H9 (cell line): ENCODE measurements at regions not wholly inside any gene's neighbourhood (a gene's known extent, or its start where the extent isn't known, plus 50 kb on each side); places are given as distances from the start of the nearest gene placed in this dataset.

Experiments
- DNase-seq: peaks from one replicate; pipeline ENCODE4 v3.0.0-alpha.2; 2017
- H2AFZ ChIP-seq: one replicate; pipeline ENCODE4 v1.6.1; 2013; ENCODE audit warnings: mild to moderate bottlenecking, low read length, control low read depth, moderate library complexity
- H2AK5ac ChIP-seq: 2 replicates; pipeline ENCODE4 v1.6.1; 2013; ENCODE audit warnings: low read length, control low read depth, mixed read lengths; ENCODE audit not compliant: insufficient read length
- H2BK120ac ChIP-seq: one replicate; pipeline ENCODE4 v1.6.1; 2013; ENCODE audit warnings: low read depth, mild to moderate bottlenecking, low read length, control low read depth, inconsistent platforms; ENCODE audit not compliant: poor library complexity, severe bottlenecking
- H2BK12ac ChIP-seq: 2 replicates; pipeline ENCODE4 v1.6.1; 2013; ENCODE audit warnings: low read length, control low read depth, mixed read lengths, low read depth; ENCODE audit not compliant: insufficient read length
- H2BK15ac ChIP-seq: 2 replicates; pipeline ENCODE4 v1.6.1; 2013; ENCODE audit warnings: low read depth, low read length, control low read depth
- H2BK20ac ChIP-seq: one replicate; pipeline ENCODE4 v1.6.1; 2013; ENCODE audit warnings: low read depth, mild to moderate bottlenecking, low read length, control low read depth, inconsistent platforms; ENCODE audit not compliant: poor library complexity, severe bottlenecking
- H2BK5ac ChIP-seq: 2 replicates; pipeline ENCODE4 v1.6.1; 2013; ENCODE audit warnings: low read length, control low read depth, mixed read lengths; ENCODE audit not compliant: insufficient read length
- H3K14ac ChIP-seq: 2 replicates; pipeline ENCODE4 v1.6.1; 2013; ENCODE audit warnings: low read length, control low read depth; ENCODE audit not compliant: insufficient read depth
- H3K18ac ChIP-seq: 2 replicates; pipeline ENCODE4 v1.6.1; 2013; ENCODE audit warnings: low read depth, mild to moderate bottlenecking, mixed read lengths, low read length, control low read depth; ENCODE audit not compliant: insufficient read length
- H3K23ac ChIP-seq: 2 replicates; pipeline ENCODE4 v1.6.1; 2013; ENCODE audit warnings: low read length, control low read depth, mixed read lengths, low read depth; ENCODE audit not compliant: insufficient read length
- H3K23me2 ChIP-seq: 2 replicates; pipeline ENCODE4 v1.6.1; 2013; ENCODE audit warnings: low read depth, mild to moderate bottlenecking, mixed read lengths, low read length, control low read depth; ENCODE audit not compliant: insufficient read length, poor library complexity, severe bottlenecking
- H3K27ac ChIP-seq: 2 replicates; pipeline ENCODE4 v1.5.1; 2013; ENCODE audit warnings: low read length, control low read depth, mixed read lengths, low read depth; ENCODE audit not compliant: insufficient read length
- H3K27me3 ChIP-seq: 2 replicates; pipeline ENCODE4 v1.6.1; 2013; ENCODE audit warnings: low read length, control low read depth, inconsistent platforms; ENCODE audit not compliant: insufficient read depth
- H3K4ac ChIP-seq: 2 replicates; pipeline ENCODE4 v1.6.1; 2013; ENCODE audit warnings: low read depth, mild to moderate bottlenecking, control low read depth, inconsistent platforms, low read length, moderate library complexity
- H3K4me1 ChIP-seq: 2 replicates; pipeline ENCODE4 v1.6.1; 2013; ENCODE audit warnings: low read length, control low read depth, inconsistent platforms; ENCODE audit not compliant: insufficient read depth
- H3K4me2 ChIP-seq: 2 replicates; pipeline ENCODE4 v1.6.1; 2013; ENCODE audit warnings: low read length, control low read depth, mixed read lengths; ENCODE audit not compliant: insufficient read length, insufficient read depth
- H3K56ac ChIP-seq: 2 replicates; pipeline ENCODE4 v1.6.1; 2013; ENCODE audit warnings: low read depth, mild to moderate bottlenecking, mixed read lengths, low read length, control low read depth; ENCODE audit not compliant: insufficient read length
- H3K79me1 ChIP-seq: 2 replicates; pipeline ENCODE4 v1.6.1; 2013; ENCODE audit warnings: low read depth, mild to moderate bottlenecking, moderate library complexity, low read length, control low read depth, inconsistent platforms; ENCODE audit not compliant: insufficient read depth, poor library complexity, severe bottlenecking
- H3K79me2 ChIP-seq: 2 replicates; pipeline ENCODE4 v1.6.1; 2013; ENCODE audit warnings: low read length, control low read depth, inconsistent platforms; ENCODE audit not compliant: insufficient read depth
- H3K9ac ChIP-seq: 2 replicates; pipeline ENCODE4 v1.6.1; 2013; ENCODE audit warnings: low read length, control low read depth, mixed read lengths; ENCODE audit not compliant: insufficient read length; ENCODE audit errors: extremely low read depth
- H3K9me3 ChIP-seq: one replicate; pipeline ENCODE4 v1.6.1; 2013; ENCODE audit warnings: low read depth, low read length, inconsistent platforms; ENCODE audit not compliant: control insufficient read depth
- H3T11ph ChIP-seq: one replicate; pipeline ENCODE4 v1.6.1; 2013; ENCODE audit warnings: mild to moderate bottlenecking, low read length, control low read depth, inconsistent platforms
- H4K20me1 ChIP-seq: one replicate; pipeline ENCODE4 v1.6.1; 2013; ENCODE audit not compliant: control insufficient read depth, insufficient read length, insufficient read depth
- H4K5ac ChIP-seq: 2 replicates; pipeline ENCODE4 v1.6.1; 2013; ENCODE audit warnings: low read depth, mild to moderate bottlenecking, mixed read lengths, low read length, control low read depth; ENCODE audit not compliant: insufficient read length
- H4K8ac ChIP-seq: replicated peaks from 2 replicates; pipeline ENCODE4 v1.6.1; 2013; ENCODE audit warnings: low read length, control low read depth, mixed read lengths, low read depth; ENCODE audit not compliant: insufficient read length
- H4K91ac ChIP-seq: 2 replicates; pipeline ENCODE4 v1.6.1; 2013; ENCODE audit warnings: low read depth, mild to moderate bottlenecking, moderate library complexity, mixed read lengths, low read length, control low read depth; ENCODE audit not compliant: insufficient read length
- H3K27ac Mint-ChIP-seq, 3 experiments: 2 replicates in 2 of 3; 3 replicates in 1 of 3; pipeline ENCODE4 v1.8.0; 2020 to 2021; ENCODE audit warnings: mixed read lengths in 3 of 3, mild to moderate bottlenecking in 1 of 3, moderate library complexity in 1 of 3
- H3K27me3 Mint-ChIP-seq: 2 replicates; pipeline ENCODE4 v1.8.0; 2021; ENCODE audit warnings: low read depth, mild to moderate bottlenecking, moderate library complexity, mixed read lengths
- H3K36me3 Mint-ChIP-seq, 3 experiments: 2 replicates in 2 of 3; 3 replicates in 1 of 3; pipeline ENCODE4 v1.8.0; 2020 to 2021; ENCODE audit warnings: low read depth in 3 of 3, mixed read lengths in 3 of 3; ENCODE audit not compliant: insufficient read depth in 1 of 3
- H3K4me1 Mint-ChIP-seq, 2 experiments: 2 replicates each; pipeline ENCODE4 v1.8.0; 2020; ENCODE audit warnings: mixed read lengths in 2 of 2
- H3K4me3 Mint-ChIP-seq, 2 experiments: 2 replicates in 1 of 2; 3 replicates in 1 of 2; pipeline ENCODE4 v1.8.0; 2020 to 2021; ENCODE audit warnings: mild to moderate bottlenecking in 2 of 2, mixed read lengths in 2 of 2, moderate library complexity in 1 of 2
- H3K9me3 Mint-ChIP-seq, 2 experiments: 2 replicates in 1 of 2; 3 replicates in 1 of 2; pipeline ENCODE4 v1.8.0; 2020; ENCODE audit warnings: mild to moderate bottlenecking in 2 of 2, mixed read lengths in 2 of 2, moderate library complexity in 1 of 2
- CTCF ChIP-seq: fragments of 200-600 bp; sonication (generic); conservative IDR thresholded peaks from 3 replicates; pipeline ENCODE4 v1.8.0; 2021; ENCODE audit warnings: antibody characterized with exemption, mild to moderate bottlenecking
- WGBS: extraction: QIAGEN DNeasy Blood & Tissue Kit; methylation state at CpG from one replicate; pipeline ENCODE4 v1.1.7; 2013; ENCODE audit warnings: missing lambda C conversion rate, low lambda C conversion rate, mixed read lengths; ENCODE audit not compliant: insufficient read length; ENCODE audit errors: extremely low coverage; 5-methylcytosine and 5-hydroxymethylcytosine counted together

- H3K4me3 Mint-ChIP-seq, result no peak overlapping the region
- TF ChIP-seq CTCF, result no peak
- Histone ChIP-seq H3K27me3 (no peaks in the 10 kb centered on the region), H2BK120ac (no peak overlapping the region), H3K27ac (no peak overlapping the region), H3K79me2 (no peaks in the 10 kb centered on the region), H3K23me2 (no peaks in the 10 kb centered on the region), H3K9ac (no peak overlapping the region), H2BK5ac (no peak overlapping the region), H3K18ac (no peak overlapping the region), H2AK5ac (no peak overlapping the region), H3K23ac (no peak overlapping the region), H3K4me1 (0 out of 2 replicates have a peak, but pooled peaks cover 5% of the 10 kb centered on the region), H4K8ac (no peak overlapping the region), H3K4ac (no peak overlapping the region), H2BK20ac (no peak overlapping the region), H3K56ac (no peak overlapping the region), H3K4me2 (no peak overlapping the region), H3K9me3 (no peaks in the 10 kb centered on the region), H2BK12ac (no peak overlapping the region), H4K91ac (no peak overlapping the region), H2BK15ac (no peak overlapping the region), H2AFZ (no peak overlapping the region), H3T11ph (no peak overlapping the region), H3K79me1 (no peaks in the 10 kb centered on the region), H4K20me1 (no peaks in the 10 kb centered on the region), H4K5ac (no peak overlapping the region), H3K14ac (no peak overlapping the region)
- no peaks in the 10 kb centered on the region for H3K27me3 Mint-ChIP-seq
- no peak for DNase-seq
- H3K4me1 Mint-ChIP-seq, result peaks cover 10 to 11% of the 10 kb centered on the region in 2 experiments
- no peak overlapping the region for H3K27ac Mint-ChIP-seq
- no peaks in the 10 kb centered on the region for H3K9me3 Mint-ChIP-seq
- no peaks in the 10 kb centered on the region for H3K36me3 Mint-ChIP-seq
- no CpG with 5 or more reads among the region's 7 CpGs for WGBS
These were observed 365.1 kb downstream of the ENC1 start for GRCh38 chr5:74275171-74275992.
